PC-3 (cell line): ENCODE measurements at regions not wholly inside any gene's neighbourhood (a gene's known extent, or its start where the extent isn't known, plus 50 kb on each side); places are given as distances from the start of the nearest gene placed in this dataset.
A peak's percentile ranks its signal among the peaks of the same experiment; 100 is the strongest.

ENCODE experiments used
- ATAC-seq: fragments of 200-7000 bp; cut with Tn5 transposase; 2 replicates; pipeline ENCODE4 v1.9.1; 2020; ENCODE audit warnings: mild to moderate bottlenecking, moderate library complexity
- BruUV-seq: library from RNA; stranded (reverse); fragments of 400-500 nt; replicated peaks from 2 replicates; lab custom pipeline; 2021; lab: Mats Ljungman, UMichigan
- CTCF ChIA-PET: fragments of 300-600 bp; sonication (Branson Sonifier 250); formaldehyde crosslinking; loops from one replicate; lab custom pipeline; 2022; ENCODE audit warnings: antibody characterized with exemption; lab: Charles Lee
- POLR2A ChIA-PET: fragments of 300-600 bp; sonication (Branson Sonifier 250); formaldehyde crosslinking; loops from one replicate; lab custom pipeline; 2022; ENCODE audit warnings: antibody characterized with exemption; ENCODE audit not compliant: unreplicated experiment; lab: Charles Lee
- DNase-seq: peaks from one replicate; pipeline ENCODE4 v3.0.0-alpha.2; 2015
- H2AFZ ChIP-seq: fragments of 300-600 bp; sonication (generic); 2 replicates; pipeline ENCODE4 v1.6.0; 2016; ENCODE audit warnings: antibody characterized with exemption, low read length
- H3F3A ChIP-seq: fragments of 300-600 bp; sonication (generic); one replicate; pipeline ENCODE4 v1.6.0; 2017; ENCODE audit warnings: antibody characterized with exemption, low read length, control low read depth, mild to moderate bottlenecking; ENCODE audit not compliant: unreplicated experiment
- H3K27ac ChIP-seq: fragments of 300-600 bp; sonication (generic); 2 replicates; pipeline ENCODE4 v1.5.1; 2016; ENCODE audit warnings: mild to moderate bottlenecking, low read length
- H3K27me3 ChIP-seq: fragments of 300-600 bp; sonication (generic); 2 replicates; pipeline ENCODE4 v1.6.1; 2016; ENCODE audit warnings: low read length, mixed read lengths
- H3K36me3 ChIP-seq: fragments of 300-600 bp; sonication (generic); 2 replicates; pipeline ENCODE4 v1.6.1; 2016; ENCODE audit warnings: low read depth, mixed run types, low read length, mixed read lengths
- H3K4me1 ChIP-seq: fragments of 300-600 bp; sonication (generic); 2 replicates; pipeline ENCODE4 v1.5.1; 2016; ENCODE audit warnings: low read length; ENCODE audit not compliant: insufficient read depth
- H3K4me2 ChIP-seq: fragments of 300-600 bp; sonication (generic); 2 replicates; pipeline ENCODE4 v1.6.0; 2016; ENCODE audit warnings: low read length
- H3K4me3 ChIP-seq: fragments of 300-600 bp; sonication (generic); 2 replicates; pipeline ENCODE4 v1.5.1; 2016; ENCODE audit warnings: mild to moderate bottlenecking, low read length, mixed read lengths
- H3K79me2 ChIP-seq: fragments of 300-600 bp; sonication (generic); 2 replicates; pipeline ENCODE4 v1.6.1; 2017; ENCODE audit warnings: low read length, mixed read lengths
- H3K9ac ChIP-seq: fragments of 300-600 bp; sonication (generic); 2 replicates; pipeline ENCODE4 v1.6.0; 2016; ENCODE audit warnings: mild to moderate bottlenecking, low read length
- H3K9me2 ChIP-seq: fragments of 300-600 bp; sonication (generic); replicated peaks from 2 replicates; pipeline ENCODE4 v1.6.1; 2016; ENCODE audit warnings: mixed run types, low read length, mixed read lengths
- H3K9me3 ChIP-seq: fragments of 300-600 bp; sonication (generic); 2 replicates; pipeline ENCODE4 v1.6.1; 2016; ENCODE audit warnings: low read length, mixed read lengths
- H4K20me1 ChIP-seq: fragments of 300-600 bp; sonication (generic); 2 replicates; pipeline ENCODE4 v1.6.1; 2016; ENCODE audit warnings: low read length, mixed read lengths
- CTCF ChIP-seq: fragments of 300-600 bp; sonication (generic); conservative IDR thresholded peaks from 2 replicates; pipeline ENCODE4 v1.5.1; 2017; ENCODE audit warnings: antibody characterized with exemption, low read depth, mild to moderate bottlenecking, low read length
- EZH2 ChIP-seq: fragments of 300-600 bp; sonication (generic); IDR thresholded peaks from one replicate; pipeline ENCODE4 v1.6.1; 2017; ENCODE audit warnings: antibody characterized with exemption, mild to moderate bottlenecking, low read length; ENCODE audit not compliant: unreplicated experiment
- EZH2phosphoT487 ChIP-seq: fragments of 300-600 bp; sonication (generic); IDR thresholded peaks from 2 replicates; pipeline ENCODE4 v1.6.1; 2018; ENCODE audit warnings: mild to moderate bottlenecking, antibody characterized with exemption, low read length, borderline replicate concordance
- intact Hi-C: fragments of 100-400 bp; cut with micrococcal nuclease; formaldehyde crosslinking; loops from 2 replicates; pipeline ENCODE4 v1.9.0; 2023

- Histone ChIP-seq H3K79me2 (no peaks in the 10 kb centered on the region), H2AFZ (no peak overlapping the region), H3K27me3 (no peaks in the 10 kb centered on the region), H3K27ac (no peak overlapping the region), H3F3A (peaks cover 4% of the 10 kb centered on the region), H3K36me3 (no peaks in the 10 kb centered on the region), H3K4me2 (no peak overlapping the region), H3K4me3 (no peak overlapping the region), H4K20me1 (no peaks in the 10 kb centered on the region), H3K9ac (no peak overlapping the region), H3K9me2 (no peaks in the 10 kb centered on the region; the same call in 1 of the 2 replicates), H3K9me3 (no peaks in the 10 kb centered on the region), H3K4me1 (peaks cover 24% of the 10 kb centered on the region)
- BruUV-seq: no TSS peak
- ChIA-PET CTCF (no interaction called here), POLR2A (no interaction called here)
- no peak for DNase-seq
- TF ChIP-seq EZH2 (no peak), EZH2phosphoT487 (no peak), CTCF (no peak)
- intact Hi-C loops: no loop called here
- ATAC-seq: no peak
Measured at GRCh38 chr12:28053564-28053963, 81.0 kb upstream of the PTHLH start.

- no peak overlapping the region for H2AFZ ChIP-seq
- no peaks in the 10 kb centered on the region for H3K36me3 ChIP-seq
- no peaks in the 10 kb centered on the region for H4K20me1 ChIP-seq
- H3K27ac ChIP-seq: no peak overlapping the region
- H3K79me2 ChIP-seq: no peaks in the 10 kb centered on the region
- H3K4me3 ChIP-seq: no peak overlapping the region
- ChIA-PET POLR2A (interaction anchor here (0.7 kb wide), 1 partner anchor 11 kb away, joined by 7 read pairs; no protein-coding TSS in a partner anchor), CTCF (no interaction called here)
- DNase-seq (no peak), ATAC-seq (no peak)
- H3K9me3 ChIP-seq: no peaks in the 10 kb centered on the region
- H3K9me2 ChIP-seq: no peaks in the 10 kb centered on the region; the same call in 1 of the 2 replicates
- TF ChIP-seq EZH2: no peak
- TF ChIP-seq CTCF: no peak
- TF ChIP-seq EZH2phosphoT487: no peak
- no TSS peak for BruUV-seq
- peaks cover 4% of the 10 kb centered on the region for H3F3A ChIP-seq
- no peak overlapping the region for H3K9ac ChIP-seq
- H3K27me3 ChIP-seq: no peaks in the 10 kb centered on the region
- intact Hi-C loops: no loop called here
- no peak overlapping the region for H3K4me2 ChIP-seq
- H3K4me1 ChIP-seq: peaks cover 29% of the 10 kb centered on the region
Measured at GRCh38 chr12:28054583-28054982, 82.0 kb upstream of the PTHLH start.

GRCh38 chr12:28057856-28058615 lies 85.5 kb upstream of the PTHLH start:
- H3K36me3 ChIP-seq: no peaks in the 10 kb centered on the region
- DNase-seq (peak; percentile 100), ATAC-seq (peak; percentile 83)
- H3K9ac ChIP-seq: peak overlapping the region; percentile 72
- CTCF ChIA-PET: interaction anchor here (0.5 to 1.0 kb wide), 4 partner anchors 19 to 1245 kb away, joined by 3 to 8 read pairs (median 6); no protein-coding TSS in a partner anchor
- intact Hi-C loops: loop anchor here (5.0 kb wide), 1 partner anchor 814 kb away; no protein-coding TSS in a partner anchor
- BruUV-seq: no TSS peak
- H3K9me3 ChIP-seq: no peaks in the 10 kb centered on the region
- H4K20me1 ChIP-seq: no peaks in the 10 kb centered on the region
- peak overlapping the region; percentile 27 for H3K4me2 ChIP-seq
- H3K27me3 ChIP-seq: no peaks in the 10 kb centered on the region
- H3K9me2 ChIP-seq: no peaks in the 10 kb centered on the region; the same call in 1 of the 2 replicates
- H3K27ac ChIP-seq: peak overlapping the region; percentile 86
- H2AFZ ChIP-seq: peak overlapping the region; percentile 6
- no peaks in the 10 kb centered on the region for H3K79me2 ChIP-seq
- H3K4me3 ChIP-seq: no peak overlapping the region; the same call in 1 of the 2 replicates
- TF ChIP-seq CTCF (no peak), EZH2phosphoT487 (no peak)
- POLR2A ChIA-PET: interaction anchor here (0.9 kb wide), 1 partner anchor 36 kb away, joined by 15 read pairs; no protein-coding TSS in a partner anchor
- H3F3A ChIP-seq: peaks cover 4% of the 10 kb centered on the region
- peaks cover 23% of the 10 kb centered on the region for H3K4me1 ChIP-seq
